ENCODE measurements at regions not wholly inside any gene's neighbourhood (a gene's known extent, or its start where the extent isn't known, plus 50 kb on each side); places are given as distances from the start of the nearest gene placed in this dataset.

DNA sequence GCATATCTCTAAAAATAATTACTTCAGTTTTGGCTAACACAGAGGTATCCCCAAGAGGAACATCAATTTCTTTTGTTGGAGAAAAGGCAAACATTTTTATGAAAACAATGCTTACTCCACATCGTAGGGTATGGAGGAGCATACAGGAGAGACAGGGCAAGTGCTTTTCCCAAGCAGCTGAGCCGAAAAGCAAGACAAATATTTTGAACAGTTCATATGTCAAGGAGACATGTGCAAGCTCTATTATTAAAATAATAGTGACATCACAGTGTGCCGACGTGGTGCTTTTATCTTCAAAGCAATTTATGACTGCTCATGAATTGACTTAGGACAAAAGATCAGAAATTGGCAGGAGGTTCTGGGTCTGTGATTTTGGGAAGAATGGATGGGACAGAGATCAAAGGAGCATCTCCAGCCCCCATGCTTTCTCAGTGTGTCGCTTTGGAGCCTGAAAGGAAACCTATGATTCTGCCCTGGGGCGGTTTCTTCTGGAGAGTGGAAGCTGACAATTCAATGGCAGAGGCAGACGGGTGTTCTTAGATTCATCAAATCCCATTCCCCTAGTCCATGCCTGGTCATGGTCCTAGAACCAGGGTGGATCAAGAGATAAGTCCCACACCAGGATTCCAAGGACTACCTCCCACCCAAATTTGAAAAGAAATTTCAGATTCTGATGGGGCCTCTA lies 97.1 kb downstream of the JCAD start:
- FAIRE-seq (no peak), DNase-seq (ENCODE audit: insufficient read length, low spot score) (no peak)

DNA sequence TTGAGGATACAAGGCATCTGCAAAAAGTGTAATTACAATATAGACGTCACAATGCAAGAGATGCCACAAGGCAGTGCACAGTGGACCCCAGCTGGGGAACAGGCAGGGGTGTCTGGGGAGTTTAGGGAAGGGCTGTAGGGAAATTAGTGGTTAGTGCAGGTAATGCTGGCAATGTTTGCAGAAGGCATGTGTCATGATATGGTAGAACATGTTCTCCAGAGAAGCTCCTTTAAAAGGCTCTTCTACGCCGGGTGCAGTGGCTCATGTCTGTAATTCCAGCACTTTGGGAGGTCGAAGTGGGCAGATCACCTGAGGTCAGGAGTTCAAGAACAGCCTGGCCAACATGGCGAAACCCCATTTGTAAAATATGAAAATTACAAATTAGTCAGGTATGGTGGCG lies 98.0 kb downstream of the JCAD start:
- DNase-seq (ENCODE audit: insufficient read length, low spot score): no peak
- FAIRE-seq: peak; percentile 62

DNA sequence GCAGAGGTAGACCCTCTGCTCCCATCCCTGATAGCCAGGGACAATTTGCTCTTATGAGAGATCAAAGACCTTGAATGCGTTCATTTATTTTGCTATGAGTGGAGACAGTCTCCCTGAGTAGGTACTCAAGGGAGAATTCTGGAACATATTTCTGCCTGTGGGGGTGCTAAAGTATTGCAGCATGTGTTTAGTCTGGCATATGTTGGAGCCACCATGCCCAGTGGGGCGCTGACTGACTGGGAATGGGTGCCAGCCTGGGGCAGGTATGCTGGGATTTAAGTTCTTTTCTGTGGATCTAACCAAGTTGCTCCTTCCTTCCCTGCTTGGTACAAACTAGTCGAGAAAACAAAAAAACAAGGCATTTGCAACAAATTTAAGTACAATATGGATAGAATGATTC lies 99.1 kb downstream of the JCAD start:
- FAIRE-seq (no peak), DNase-seq (ENCODE audit: insufficient read length, low spot score) (no peak)

DNA sequence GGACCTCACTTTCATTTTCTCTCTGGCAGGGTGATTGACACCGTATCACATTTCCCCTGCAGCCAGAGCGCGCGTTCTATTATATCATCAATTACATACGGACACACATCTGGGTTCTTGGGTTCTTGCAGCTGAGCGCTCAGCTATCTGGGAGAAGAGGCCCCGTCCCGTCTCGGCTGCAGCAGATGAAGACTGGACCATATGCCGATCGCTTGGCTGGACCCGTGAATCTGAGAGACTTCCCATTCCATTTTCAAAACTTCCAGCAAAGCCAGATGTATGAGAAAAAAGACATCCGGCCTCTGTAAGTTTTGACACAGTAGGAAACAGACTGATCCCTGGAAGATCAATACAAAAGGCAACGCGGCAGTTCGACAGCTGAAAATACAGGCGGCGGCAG lies 99.8 kb downstream of the JCAD start:
- FAIRE-seq (no peak), DNase-seq (ENCODE audit: insufficient read length, low spot score) (no peak)

DNA sequence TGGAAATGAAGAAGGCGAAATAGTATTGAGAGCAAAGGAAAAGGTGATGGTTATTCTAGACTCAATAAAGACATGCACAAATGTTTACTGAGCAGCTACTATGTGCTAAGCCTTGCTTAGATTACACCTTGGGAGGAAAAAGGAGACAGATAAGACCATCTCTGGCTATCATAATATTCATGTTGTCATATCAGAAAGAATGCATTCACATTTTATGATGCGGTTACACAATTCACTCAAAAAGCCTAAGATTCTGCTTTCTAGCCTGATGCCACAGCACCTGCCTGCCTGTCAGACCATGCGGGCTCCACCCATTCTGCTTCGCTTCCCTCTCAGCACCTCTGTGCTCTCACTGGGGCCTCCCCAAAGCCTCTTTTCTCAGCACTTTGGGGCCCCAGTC lies 100.9 kb downstream of the JCAD start:
- DNase-seq (ENCODE audit: insufficient read length, low spot score): no peak

DNA sequence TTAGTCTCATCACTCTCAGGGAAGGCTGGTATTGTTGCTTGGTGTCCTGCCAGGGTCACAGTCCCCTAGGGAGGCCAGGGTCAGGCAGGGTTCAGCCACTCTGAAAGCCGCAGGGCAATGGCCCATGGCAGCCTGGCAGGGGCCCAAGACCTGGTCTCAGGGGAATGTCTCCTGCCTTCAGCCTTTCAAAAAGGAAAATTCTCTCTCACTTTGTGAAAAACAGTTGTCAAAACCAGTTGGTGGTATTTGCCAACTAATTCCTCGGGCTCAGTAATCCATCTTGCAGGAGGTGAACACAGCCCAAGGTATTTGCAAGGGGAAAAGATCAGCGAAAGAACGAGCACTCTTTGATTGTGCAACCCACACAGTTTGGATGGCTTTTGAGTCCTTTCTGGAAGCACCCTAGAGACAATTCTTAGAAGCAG lies 101.5 kb downstream of the JCAD start:
- DNase-seq (ENCODE audit: insufficient read length, low spot score) (peak; percentile 43), FAIRE-seq (peak; percentile 23)

More for the DNA sequence above, 100.9 kb downstream of the JCAD start:
- no peak for FAIRE-seq

DNA sequence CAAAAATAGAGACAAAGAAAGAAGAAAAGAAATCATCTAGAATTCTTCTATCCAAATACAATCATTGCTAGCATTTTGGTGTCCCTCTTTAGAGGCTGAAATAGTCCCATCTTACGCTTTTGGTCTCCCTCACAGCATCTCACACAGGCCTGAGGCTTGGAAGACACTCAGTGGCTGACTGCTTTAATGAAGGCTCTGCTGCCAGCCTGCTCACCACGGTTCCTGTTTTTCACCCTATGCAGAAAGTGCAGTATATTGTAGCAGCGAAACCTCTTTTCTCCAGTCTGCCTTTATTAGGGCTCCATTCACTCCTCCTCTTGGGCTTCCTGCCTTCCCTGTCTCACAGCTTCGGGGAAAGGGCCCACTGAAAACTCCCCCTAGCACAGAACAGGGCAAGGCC lies 102.2 kb downstream of the JCAD start:
- DNase-seq (ENCODE audit: insufficient read length, low spot score) (no peak), FAIRE-seq (no peak)

DNA sequence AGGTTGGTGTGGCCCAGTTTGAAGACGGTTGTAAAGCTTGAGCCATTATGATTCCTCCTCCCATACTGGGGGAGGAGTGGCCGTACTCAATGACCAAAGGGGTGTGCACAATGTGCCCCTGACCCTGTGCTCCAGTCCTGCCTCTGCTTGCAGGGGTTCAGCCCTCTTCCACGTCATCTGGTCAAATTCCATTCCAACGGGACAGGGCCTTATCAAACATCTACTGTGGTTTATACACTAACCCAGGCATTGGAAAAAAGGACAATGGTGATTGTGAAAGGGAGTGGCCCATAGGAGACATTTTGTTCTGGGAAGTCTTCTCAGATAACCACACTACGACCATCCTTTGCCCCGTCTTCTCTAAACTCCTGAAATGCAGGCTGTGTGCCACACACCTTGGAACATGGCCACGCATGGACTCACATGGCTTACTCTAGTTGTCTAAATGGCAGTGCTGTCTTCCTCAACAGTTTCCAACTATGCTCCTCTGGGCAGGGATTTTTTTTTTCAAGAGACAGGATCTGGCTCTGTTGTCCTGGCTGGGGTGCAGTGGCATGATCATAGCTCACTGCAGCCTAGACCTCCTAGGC lies 103.0 kb downstream of the JCAD start:
- DNase-seq (ENCODE audit: insufficient read length, low spot score) (no peak), FAIRE-seq (no peak)

DNA sequence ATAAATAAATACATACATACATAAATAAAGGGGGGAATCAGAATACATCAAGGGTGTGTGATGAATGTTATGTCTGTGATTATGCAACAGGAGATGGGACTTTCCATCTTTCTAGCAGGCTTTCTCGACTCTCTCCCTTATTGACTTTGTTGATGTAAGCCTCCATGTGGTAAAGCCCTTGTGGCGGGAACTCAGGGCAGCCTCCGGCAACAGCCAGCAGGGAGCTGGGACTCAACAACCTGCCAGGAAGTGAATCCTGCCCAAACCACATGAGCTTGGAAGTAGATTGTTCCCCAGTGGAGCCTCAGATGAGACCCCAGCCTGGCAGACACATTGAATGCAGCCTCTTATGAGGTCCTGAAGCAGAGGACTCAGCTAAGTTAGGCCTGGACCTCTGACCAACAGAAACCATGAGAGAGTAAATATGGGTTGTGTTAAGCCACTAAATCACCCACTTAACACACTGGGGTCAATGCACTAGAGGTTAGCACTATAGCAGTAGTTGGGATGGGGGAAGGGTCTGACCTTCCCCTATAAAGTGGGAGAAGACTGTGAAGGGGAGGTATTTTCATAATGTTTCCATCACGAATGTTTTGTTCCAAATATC lies 104.0 kb downstream of the JCAD start:
- DNase-seq (ENCODE audit: insufficient read length, low spot score) (no peak), FAIRE-seq (no peak)

DNA sequence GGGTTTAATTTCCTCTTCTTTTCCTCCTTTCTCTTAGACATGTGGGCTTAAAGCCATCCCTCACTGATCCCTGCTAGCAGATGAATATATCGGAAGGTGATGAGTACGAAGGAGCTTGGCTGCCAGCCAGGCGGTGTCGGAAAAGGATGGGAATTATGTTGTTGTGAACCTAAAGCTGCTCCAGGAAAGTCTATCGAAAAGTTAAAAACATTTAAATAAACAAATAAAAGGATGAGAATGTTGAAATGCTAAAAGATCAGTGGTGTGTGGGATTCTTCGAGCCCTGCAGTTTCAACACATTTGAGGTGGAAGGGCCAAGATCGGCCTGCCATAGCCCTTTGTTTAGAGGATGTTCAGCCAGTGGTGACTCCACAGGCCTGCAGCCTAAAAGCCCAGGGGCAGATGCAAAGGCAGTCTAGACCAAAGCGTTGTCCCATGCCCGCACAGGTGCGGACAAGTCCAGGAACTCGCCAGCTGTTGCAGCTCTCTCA lies 107.9 kb downstream of the JCAD start:
- DNase-seq (ENCODE audit: insufficient read length, low spot score): no peak
- FAIRE-seq: no peak

DNA sequence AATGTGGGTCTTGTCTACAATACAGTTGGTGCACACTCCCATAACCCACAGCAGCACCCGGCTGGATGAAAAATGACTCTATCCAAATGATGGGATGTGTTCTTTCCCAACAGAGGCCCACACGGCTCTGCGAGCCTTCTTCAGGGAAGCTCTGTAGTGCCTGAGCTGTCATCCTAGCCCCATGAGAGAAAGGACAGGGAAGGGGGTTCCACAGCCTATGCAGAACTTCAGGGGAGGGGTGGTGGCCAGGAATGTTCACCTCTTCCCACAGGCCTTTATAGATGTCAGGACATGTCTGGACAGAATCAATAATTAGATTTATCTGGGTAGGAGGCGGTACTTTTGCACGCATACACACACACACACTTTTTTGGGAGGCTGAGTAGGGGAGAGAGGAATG lies 109.0 kb downstream of the JCAD start:
- no peak for FAIRE-seq

DNA sequence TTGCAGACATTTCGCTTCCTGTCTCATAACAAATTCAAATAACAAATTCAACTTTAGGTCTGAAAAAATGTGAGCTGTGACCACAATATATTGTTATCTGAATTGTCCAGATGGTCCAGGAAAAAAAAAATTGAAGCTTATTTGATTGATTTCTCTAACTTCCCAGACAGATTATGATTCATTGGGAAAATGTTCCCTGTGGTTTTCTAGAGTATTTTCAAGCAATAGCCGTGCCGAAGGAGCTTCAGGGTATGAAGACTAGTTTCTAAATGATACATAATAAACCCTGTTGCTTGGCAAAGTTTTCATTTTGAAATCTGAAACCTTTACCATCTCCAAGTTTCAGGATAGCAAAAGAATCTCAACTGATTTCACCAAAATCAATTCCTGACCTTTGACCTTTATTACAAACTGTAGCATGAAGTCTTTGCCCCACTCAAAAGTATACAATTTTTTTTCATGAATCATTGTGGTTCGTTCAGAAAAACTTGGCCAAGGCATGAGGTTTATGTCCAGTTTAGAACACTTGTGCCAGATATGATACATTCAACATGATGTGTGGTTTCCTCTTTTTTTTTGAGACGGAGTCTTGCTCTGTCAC lies 109.9 kb downstream of the JCAD start:
- FAIRE-seq (no peak), DNase-seq (ENCODE audit: insufficient read length, low spot score) (peak; percentile 81)

More for the DNA sequence above, 109.0 kb downstream of the JCAD start:
- DNase-seq (ENCODE audit: insufficient read length, low spot score): no peak

DNA sequence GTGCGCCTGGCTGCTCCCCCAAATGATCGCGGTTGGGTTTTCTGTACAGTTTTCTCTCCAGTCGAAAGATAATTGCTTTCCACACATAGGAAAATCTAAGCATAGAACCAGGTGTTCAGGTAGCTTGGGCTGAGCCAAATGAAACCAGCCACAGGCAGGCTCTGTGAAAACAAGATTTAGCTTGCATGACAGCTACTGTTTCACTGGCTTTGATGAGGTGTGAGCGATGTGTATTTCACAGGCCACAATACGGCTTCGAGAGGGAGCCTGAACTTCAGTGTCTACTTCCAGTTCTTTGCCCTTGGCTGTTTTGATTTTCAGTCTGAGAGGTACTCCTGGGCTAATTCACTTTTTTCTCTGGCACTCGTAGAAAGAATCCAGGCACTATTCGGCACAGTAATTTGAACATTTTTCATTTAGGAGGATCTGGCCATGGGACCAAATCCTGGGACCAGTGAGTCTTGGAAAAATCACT lies 110.5 kb downstream of the JCAD start:
- peak; percentile 45 for DNase-seq (ENCODE audit: insufficient read length, low spot score)
- peak; percentile 83 for FAIRE-seq

DNA sequence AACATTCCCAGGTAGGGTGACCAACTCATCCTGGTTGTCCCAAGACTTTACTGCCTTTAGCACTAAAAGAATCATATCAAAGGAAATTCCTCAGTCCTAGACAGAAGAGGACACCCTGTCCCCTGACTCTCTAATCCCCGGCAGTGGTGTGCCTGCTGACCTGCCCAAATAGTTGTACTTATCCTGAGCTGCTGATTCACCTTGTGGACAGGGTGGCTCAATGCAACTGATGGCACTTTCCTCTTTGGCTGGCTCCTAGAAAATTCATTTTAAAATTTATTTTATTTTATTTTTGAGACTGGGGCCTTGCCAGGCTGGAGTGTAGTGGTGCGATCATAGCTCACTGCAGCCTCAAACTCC lies 111.7 kb downstream of the JCAD start:
- no peak for FAIRE-seq

DNA sequence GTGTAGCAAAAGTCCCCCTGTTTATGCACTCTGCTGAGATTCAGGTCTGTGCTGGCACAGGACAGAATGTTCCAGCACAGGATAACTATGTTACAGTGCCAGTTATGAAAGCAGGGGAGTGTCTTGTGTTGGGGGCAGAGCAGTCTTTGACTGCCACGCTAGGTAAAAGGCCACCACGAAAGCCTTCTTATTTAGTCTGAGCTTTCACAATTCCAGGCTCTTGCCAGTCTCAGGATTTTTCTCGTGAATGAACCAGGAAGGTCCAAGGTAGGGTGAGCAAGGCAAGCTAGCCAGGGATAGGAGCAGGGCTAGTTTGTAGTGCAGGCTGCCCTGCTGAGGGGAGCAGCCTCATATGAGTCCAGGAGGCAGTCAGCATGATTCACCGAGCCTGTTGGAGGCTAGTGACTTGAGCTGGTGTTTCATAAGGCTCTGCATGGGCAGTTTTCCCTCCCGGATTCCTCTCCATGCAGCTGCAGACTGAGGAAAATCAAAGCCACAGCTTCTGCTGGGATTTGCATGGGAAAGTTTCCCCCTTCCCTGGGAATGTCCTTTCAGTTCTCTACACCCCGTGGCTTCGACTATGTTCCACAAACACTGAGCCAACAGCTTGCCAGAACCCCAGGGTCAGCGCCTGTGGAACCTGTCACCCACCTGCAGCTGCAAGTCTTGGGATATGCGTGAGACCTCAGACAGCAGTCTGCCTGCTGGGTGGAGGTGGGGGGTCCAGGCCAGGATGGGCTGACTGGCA lies 112.3 kb downstream of the JCAD start:
- FAIRE-seq (peak; percentile 84), DNase-seq (ENCODE audit: insufficient read length, low spot score) (peak; percentile 49)

More for the DNA sequence above, 111.7 kb downstream of the JCAD start:
- DNase-seq (ENCODE audit: insufficient read length, low spot score): no peak

DNA sequence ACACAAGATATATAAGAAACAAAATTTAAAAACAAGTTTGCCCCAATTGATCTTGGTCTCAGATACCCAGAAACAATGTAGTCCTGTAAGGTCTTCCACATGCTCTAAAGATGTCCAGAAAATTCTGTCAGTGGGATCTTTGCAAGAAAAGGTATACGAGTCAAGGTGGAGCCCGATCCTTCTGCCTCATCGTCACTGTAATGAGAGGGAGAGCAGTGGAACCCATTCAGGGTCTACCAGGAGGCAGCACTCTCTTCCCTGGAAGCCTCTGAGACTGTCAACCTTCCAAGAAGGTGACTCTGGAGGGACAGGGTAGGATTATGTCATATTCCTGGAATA lies 112.8 kb downstream of the JCAD start:
- DNase-seq (ENCODE audit: insufficient read length, low spot score): no peak
- FAIRE-seq: no peak

DNA sequence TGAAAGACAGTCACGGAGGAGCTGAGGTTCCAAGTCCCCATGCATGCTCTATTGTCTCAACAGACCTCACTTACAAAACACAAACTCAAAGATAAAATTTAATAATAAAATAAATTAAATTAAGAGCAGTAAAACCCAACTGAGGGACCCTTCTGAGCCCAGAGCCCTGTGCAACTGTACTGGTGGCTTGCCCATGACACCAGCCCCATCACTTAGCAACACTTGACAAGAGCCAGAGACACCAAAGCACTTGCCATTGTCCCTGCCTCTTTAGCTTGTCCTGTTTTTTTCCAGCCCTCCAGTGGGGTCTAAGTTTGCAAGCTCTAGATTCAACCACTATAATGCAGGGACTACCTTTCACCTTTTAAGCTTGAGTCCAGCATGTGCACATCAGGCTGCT lies 117.9 kb downstream of the JCAD start:
- FAIRE-seq (no peak), DNase-seq (ENCODE audit: insufficient read length, low spot score) (no peak)

DNA sequence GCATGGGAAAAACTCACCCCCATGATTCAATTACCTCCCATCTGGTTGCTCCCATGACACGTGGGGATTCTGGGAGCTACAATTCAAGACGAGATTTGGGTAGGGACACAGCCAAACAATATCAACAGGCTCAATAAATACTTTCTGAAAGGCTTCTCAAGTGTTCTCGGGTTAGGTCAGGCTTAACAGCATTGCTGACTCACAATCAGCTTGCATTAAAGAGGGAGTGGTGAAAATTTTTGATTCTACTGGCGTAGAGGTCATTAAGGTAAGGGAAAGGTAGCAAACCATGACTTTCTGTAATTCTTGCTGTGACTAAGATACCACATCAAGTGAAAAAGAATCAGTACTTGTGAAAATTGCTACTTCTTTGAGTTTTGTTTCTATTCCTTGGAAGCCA lies 126.4 kb downstream of the JCAD start:
- FAIRE-seq (no peak), DNase-seq (ENCODE audit: insufficient read length, low spot score) (no peak)

DNA sequence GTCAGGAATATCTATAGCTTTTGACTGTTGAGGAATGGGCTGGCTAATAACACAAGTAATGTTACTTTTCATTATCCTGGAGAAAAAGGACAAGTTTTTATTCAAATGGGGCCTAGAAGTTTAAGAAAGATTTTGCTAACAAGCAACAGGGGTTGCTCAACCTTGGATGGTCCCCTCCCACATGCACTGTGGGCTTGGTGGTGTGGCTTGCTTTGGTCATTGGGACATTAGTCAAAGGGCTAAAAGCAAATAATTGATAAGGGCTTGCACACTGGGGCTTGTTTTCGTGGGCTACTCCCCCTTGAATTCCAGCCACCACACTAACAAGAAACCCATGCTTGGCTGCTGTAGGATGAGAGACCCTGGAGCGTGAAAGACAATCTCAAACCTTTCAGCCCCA lies 127.6 kb downstream of the JCAD start:
- FAIRE-seq (no peak), DNase-seq (ENCODE audit: insufficient read length, low spot score) (no peak)

DNA sequence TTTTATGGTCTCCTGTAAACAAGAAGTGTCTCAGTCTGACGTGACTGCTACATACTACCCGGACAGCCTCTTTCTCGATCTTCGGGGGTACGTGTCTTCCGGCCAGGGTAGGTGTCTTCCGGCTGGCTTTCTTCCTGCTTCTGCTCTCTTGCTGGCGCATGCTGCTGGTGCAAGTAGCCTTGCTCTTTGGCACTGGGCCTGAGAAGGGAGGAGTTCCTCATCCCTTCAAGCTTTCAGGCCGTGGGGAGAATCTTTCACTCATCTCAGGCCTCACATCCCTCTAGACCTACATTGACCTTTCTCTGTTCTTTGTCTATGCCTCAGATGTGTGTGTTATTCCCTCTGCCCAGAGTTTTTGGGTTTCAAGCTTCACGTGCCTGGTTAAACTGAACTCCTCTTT lies 130.4 kb downstream of the JCAD start:
- no peak for DNase-seq (ENCODE audit: insufficient read length, low spot score)
- FAIRE-seq: no peak

DNA sequence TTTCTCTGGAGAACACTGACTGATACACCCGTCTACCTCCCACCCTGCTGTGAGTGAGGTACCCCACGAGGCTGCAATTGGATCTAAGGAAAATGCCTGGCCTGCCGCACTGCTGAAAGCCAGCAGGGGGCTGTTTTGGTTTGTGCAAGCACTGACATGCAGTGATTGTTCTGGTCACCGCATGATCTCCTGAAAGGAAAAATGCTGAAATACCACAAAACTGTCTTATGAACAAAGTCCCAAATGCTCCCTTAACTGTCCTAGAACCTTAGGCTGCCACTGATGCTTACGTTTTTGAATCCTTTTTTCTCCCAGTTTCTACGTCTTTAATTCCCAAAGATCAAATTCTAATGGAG lies 132.7 kb downstream of the JCAD start:
- DNase-seq (ENCODE audit: insufficient read length, low spot score): peak; percentile 66
- FAIRE-seq: peak; percentile 69

All from HTR-8/SVneo (cell line).